Thyroid gland (tissue), 4 donors: ENCODE measurements at regions not wholly inside any gene's neighbourhood (a gene's known extent, or its start where the extent isn't known, plus 50 kb on each side); places are given as distances from the start of the nearest gene placed in this dataset.

Experiments
- DNase-seq, 2 donors: peaks; one replicate each; pipeline ENCODE4 v3.0.0-alpha.2; 2019
- H3K27ac ChIP-seq, 3 donors: fragments of 200-600 bp; sonication (generic); 1 replicate in 2 of 3; 2 replicates in 1 of 3; pipeline ENCODE4 v1.5.1; 2016 to 2019; ENCODE audit warnings: mild to moderate bottlenecking in 1 of 3, moderate library complexity in 1 of 3
- H3K27me3 ChIP-seq: fragments of 200-600 bp; sonication (generic); one replicate; pipeline ENCODE4 v1.5.1; 2019
- H3K36me3 ChIP-seq, 2 donors: fragments of 200-600 bp; sonication (generic); one replicate each; pipeline ENCODE4 v1.5.1; 2016 to 2019
- H3K4me1 ChIP-seq, 2 donors: fragments of 200-600 bp; sonication (generic); one replicate each; pipeline ENCODE4 v1.5.1; 2017 to 2019
- H3K4me3 ChIP-seq, 3 donors: fragments of 200-600 bp; sonication (generic); replicated peaks in 1 of 3; 1 replicate in 2 of 3; 2 replicates in 1 of 3; pipeline ENCODE4 v1.5.1; 2016; ENCODE audit warnings: mild to moderate bottlenecking in 1 of 3
- H3K9me3 ChIP-seq: fragments of 200-600 bp; sonication (generic); one replicate; pipeline ENCODE4 v1.5.1; 2017
- CTCF ChIP-seq, 6 experiments: fragments of 200-600 bp in 3 of 6; fragments of 450-650 bp in 3 of 6; sonication (generic) in 3 of 6; IDR thresholded peaks; one replicate each; pipeline ENCODE4 v1.5.1; 2016 to 2019; ENCODE audit warnings: antibody characterized with exemption in 6 of 6, mild to moderate bottlenecking in 2 of 6, inconsistent platforms in 1 of 6, moderate library complexity in 1 of 6
- POLR2A ChIP-seq, 2 donors: fragments of 450-650 bp; IDR thresholded peaks; one replicate each; pipeline ENCODE4 v1.6.1; 2017; ENCODE audit warnings: antibody characterized with exemption in 2 of 2, mild to moderate bottlenecking in 2 of 2, moderate library complexity in 1 of 2
- WGBS, 2 donors: methylation state at CpG; one replicate each; pipeline ENCODE4 v1.1.5; 2017; 5-methylcytosine and 5-hydroxymethylcytosine counted together
- intact Hi-C: fragments of 100-400 bp; cut with DNase I; formaldehyde crosslinking; loops from one replicate; pipeline ENCODE4 v1.15.1; 2023

GRCh38 chr9:89980600-89980999 lies 375.8 kb downstream of the GADD45G start:
- H3K9me3 ChIP-seq, result no peaks in the 10 kb centered on the region
- DNase-seq, result no peak
- no peaks in the 10 kb centered on the region for H3K27me3 ChIP-seq
- intact Hi-C loops, result no loop called here
- 59 to 63% methylated on average over 5 of the region's 5 CpGs for WGBS, 2 donors
- TF ChIP-seq POLR2A (IDR thresholded peaks at IDR 0.05), result no peak
- no peak for TF ChIP-seq CTCF (IDR thresholded peaks at IDR 0.05)
- H3K4me1 ChIP-seq, result no peaks in the 10 kb centered on the region
- no peaks in the 10 kb centered on the region for H3K36me3 ChIP-seq
- no peak overlapping the region for H3K27ac ChIP-seq
- no peak overlapping the region for H3K4me3 ChIP-seq

- 90 to 93% methylated on average over 3 of the region's 3 CpGs for WGBS, 2 donors
- Histone ChIP-seq H3K4me1 (no peaks in the 10 kb centered on the region), H3K27me3 (no peaks in the 10 kb centered on the region), H3K36me3 (no peaks in the 10 kb centered on the region), H3K27ac (no peak overlapping the region), H3K9me3 (no peaks in the 10 kb centered on the region), H3K4me3 (no peak overlapping the region)
- intact Hi-C loops, result no loop called here
- DNase-seq, result no peak
- TF ChIP-seq POLR2A (IDR thresholded peaks at IDR 0.05), result no peak
- TF ChIP-seq CTCF (IDR thresholded peaks at IDR 0.05), result no peak
Measured at GRCh38 chr9:89982016-89982415, 377.2 kb downstream of the GADD45G start.

DNA sequence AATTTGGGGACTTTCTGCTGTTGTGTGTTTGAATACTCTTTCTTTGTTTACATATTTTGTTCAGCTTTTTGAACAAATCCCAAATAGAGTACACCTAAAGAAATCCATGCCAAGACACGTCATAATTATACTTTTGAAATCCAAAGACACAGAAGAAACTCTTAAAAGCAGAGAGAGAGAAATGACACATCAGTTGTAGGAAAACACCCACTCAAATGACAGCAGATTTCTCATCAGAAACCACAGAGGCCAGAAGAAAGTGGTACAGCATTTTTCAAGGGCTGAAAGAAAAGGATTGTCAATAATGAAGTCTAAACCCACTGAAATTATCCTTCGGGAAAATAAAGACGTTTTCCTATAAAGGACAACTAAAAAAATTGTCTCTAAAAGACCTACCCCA lies 378.6 kb downstream of the GADD45G start:
- no peak overlapping the region for H3K27ac ChIP-seq
- no peaks in the 10 kb centered on the region for H3K27me3 ChIP-seq
- H3K4me1 ChIP-seq, result no peaks in the 10 kb centered on the region
- no peak overlapping the region for H3K4me3 ChIP-seq
- 79 to 81% methylated on average over 3 of the region's 3 CpGs for WGBS, 2 donors
- intact Hi-C loops, result no loop called here
- no peak for DNase-seq
- no peaks in the 10 kb centered on the region for H3K9me3 ChIP-seq
- H3K36me3 ChIP-seq, result no peaks in the 10 kb centered on the region
- TF ChIP-seq POLR2A (IDR thresholded peaks at IDR 0.05), result no peak
- no peak for TF ChIP-seq CTCF (IDR thresholded peaks at IDR 0.05)

GRCh38 chr9:89984214-89984613 lies 379.4 kb downstream of the GADD45G start:
- DNase-seq, result no peak
- no peak overlapping the region for H3K4me3 ChIP-seq
- no peaks in the 10 kb centered on the region for H3K9me3 ChIP-seq
- H3K27ac ChIP-seq, result no peak overlapping the region
- no peaks in the 10 kb centered on the region for H3K27me3 ChIP-seq
- TF ChIP-seq CTCF (IDR thresholded peaks at IDR 0.05) (no peak), POLR2A (IDR thresholded peaks at IDR 0.05) (no peak)
- no peaks in the 10 kb centered on the region for H3K4me1 ChIP-seq
- intact Hi-C loops, result no loop called here
- no peaks in the 10 kb centered on the region for H3K36me3 ChIP-seq
- 80 to 82% methylated on average over 1 of the region's 1 CpG for WGBS, 2 donors

- intact Hi-C loops, result no loop called here
- no peaks in the 10 kb centered on the region for H3K36me3 ChIP-seq
- no peaks in the 10 kb centered on the region for H3K9me3 ChIP-seq
- no peaks in the 10 kb centered on the region for H3K4me1 ChIP-seq
- DNase-seq, result no peak
- no peak overlapping the region for H3K27ac ChIP-seq
- 89 to 96% methylated on average over 2 of the region's 2 CpGs for WGBS, 2 donors
- H3K4me3 ChIP-seq, result no peak overlapping the region
- no peaks in the 10 kb centered on the region for H3K27me3 ChIP-seq
- no peak for TF ChIP-seq CTCF (IDR thresholded peaks at IDR 0.05)
- no peak for TF ChIP-seq POLR2A (IDR thresholded peaks at IDR 0.05)
Measured at GRCh38 chr9:89985068-89985467, 380.3 kb downstream of the GADD45G start.
